ENCODE measurements at regions not wholly inside any gene's neighbourhood (a gene's known extent, or its start where the extent isn't known, plus 50 kb on each side); places are given as distances from the start of the nearest gene placed in this dataset.

DNA sequence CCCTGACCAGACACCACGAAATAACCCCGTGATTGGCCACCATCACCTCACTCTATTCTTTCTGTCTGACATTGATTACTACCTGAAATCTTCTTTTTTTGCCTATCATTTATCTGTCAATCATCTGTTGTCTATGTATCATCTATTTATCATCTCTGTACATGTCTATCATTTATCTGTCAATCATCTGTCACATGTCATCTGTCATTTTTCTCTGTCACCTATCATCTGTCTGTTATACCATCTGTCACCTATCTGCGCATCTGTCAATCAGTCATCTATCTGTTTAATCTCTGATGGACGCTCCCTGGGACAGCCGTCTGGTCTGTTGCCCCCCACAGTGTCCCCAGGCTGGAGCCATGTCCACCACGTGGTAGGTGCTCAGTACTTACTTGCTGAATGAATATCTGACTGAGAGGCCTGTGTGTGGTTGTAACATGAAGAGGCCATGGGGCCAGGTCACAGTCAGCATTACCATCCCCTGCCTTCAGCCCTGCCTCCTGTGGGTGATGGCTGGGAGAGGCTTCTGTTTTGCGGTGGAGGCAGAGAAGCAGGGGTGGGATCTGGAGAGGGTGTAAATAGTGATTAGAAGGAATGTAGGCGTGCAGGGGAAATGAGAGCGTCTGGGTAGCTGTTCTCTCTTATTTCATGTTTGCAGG lies 302.7 kb downstream of the QKI start:
- TF ChIP-seq, protein P1, sequence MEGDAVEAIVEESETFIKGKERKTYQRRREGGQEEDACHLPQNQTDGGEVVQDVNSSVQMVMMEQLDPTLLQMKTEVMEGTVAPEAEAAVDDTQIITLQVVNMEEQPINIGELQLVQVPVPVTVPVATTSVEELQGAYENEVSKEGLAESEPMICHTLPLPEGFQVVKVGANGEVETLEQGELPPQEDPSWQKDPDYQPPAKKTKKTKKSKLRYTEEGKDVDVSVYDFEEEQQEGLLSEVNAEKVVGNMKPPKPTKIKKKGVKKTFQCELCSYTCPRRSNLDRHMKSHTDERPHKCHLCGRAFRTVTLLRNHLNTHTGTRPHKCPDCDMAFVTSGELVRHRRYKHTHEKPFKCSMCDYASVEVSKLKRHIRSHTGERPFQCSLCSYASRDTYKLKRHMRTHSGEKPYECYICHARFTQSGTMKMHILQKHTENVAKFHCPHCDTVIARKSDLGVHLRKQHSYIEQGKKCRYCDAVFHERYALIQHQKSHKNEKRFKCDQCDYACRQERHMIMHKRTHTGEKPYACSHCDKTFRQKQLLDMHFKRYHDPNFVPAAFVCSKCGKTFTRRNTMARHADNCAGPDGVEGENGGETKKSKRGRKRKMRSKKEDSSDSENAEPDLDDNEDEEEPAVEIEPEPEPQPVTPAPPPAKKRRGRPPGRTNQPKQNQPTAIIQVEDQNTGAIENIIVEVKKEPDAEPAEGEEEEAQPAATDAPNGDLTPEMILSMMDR (conservative IDR thresholded peaks at IDR 0.05; ENCODE audit: low read depth, low read length): no peak
- no peak for TF ChIP-seq POLR2A (IDR thresholded peaks at IDR 0.05; ENCODE audit: low read depth, low read length)

Measured in IMR-90 (cell line).